LNCAP (cell line): ENCODE measurements at regions not wholly inside any gene's neighbourhood (a gene's known extent, or its start where the extent isn't known, plus 50 kb on each side); places are given as distances from the start of the nearest gene placed in this dataset.
A peak's percentile ranks its signal among the peaks of the same experiment; 100 is the strongest.

Source experiments
- CTCF ChIP-seq: fragments of 450-650 bp; IDR thresholded peaks from 2 replicates; pipeline ENCODE4 v1.5.1; 2017; ENCODE audit warnings: mild to moderate bottlenecking

DNA sequence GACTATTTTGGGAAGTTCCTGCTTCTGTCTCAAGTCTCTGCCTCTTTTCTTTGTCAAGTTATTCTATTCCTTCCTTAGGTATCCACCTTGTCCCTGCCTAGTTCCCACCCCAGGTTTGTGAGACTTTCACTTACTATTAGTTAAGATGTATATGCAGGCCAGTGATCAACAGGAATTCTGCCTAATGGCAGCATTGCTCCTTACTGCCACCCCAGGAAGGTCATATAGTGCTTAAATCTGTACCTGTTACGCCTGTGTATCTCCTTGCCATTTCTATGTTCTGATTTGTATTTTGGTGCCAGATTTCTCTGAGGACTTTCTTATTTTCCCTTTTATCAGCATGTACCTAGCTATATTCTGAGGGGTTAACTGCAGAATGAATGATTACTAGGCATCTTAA is 746.0 kb upstream of the TMEFF2 start:
- 0 out of 2 replicates have a peak, but pooled peaks have one; percentile 14 for TF ChIP-seq CTCF

DNA sequence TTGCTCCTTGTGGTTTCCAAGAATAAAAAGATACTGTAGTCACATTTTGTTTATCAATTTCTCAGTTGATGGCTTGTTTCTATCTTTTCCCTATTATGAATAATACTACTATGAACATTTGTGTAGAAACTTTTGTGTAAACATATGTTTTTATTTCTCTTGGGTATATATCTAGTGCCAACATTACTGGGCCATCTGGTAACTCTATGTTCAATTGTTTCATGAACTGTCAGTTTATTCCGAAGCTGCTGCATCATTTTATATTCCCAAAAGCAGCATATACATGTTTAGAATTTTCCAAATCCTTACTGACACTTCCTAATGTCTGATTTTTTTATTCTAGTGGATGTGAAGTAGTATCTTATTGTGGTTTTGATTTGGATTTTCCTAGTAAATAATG is 737.6 kb upstream of the TMEFF2 start:
- no peak for TF ChIP-seq CTCF

DNA sequence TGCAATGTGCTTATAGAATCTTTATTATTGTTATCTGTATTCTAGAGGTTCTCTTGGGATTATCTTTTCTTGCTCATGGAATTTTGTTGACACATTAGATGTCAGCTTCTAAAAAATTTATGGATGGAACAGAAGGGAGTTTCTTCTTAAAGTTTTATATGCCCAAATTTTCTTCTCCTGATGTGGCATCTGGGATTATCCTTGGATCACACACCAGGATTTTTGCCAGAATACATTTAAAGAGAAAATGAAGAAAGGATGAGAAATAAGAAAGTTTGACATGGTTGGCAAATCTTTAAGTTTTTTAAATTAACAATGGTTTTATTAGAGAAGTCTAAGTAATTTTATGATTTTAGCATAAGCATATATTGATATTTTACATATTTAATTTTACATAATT is 706.7 kb upstream of the TMEFF2 start:
- TF ChIP-seq CTCF: no peak

- TF ChIP-seq CTCF: no peak
These were observed 704.7 kb upstream of the TMEFF2 start for GRCh38 chr2:192899466-192899865.

DNA sequence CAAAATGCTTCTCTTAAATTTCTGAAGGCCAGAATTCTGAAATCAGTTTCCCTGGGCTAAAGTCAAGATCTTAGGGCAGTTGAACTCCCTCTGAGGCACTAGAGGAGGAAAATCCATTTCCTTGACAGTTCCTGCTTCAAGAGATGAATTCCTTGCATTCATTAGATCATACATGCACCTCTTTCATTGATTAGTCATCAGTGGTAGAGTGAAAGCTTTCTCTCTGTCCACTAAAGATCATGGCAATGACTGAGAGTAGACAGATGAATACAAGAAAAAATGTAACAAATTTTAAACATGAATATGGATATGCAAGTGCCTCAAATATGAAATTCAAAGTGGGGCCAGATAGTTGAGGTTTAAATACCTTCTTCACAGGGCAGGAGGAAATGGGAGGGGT is 693.4 kb upstream of the TMEFF2 start:
- TF ChIP-seq CTCF: no peak

DNA sequence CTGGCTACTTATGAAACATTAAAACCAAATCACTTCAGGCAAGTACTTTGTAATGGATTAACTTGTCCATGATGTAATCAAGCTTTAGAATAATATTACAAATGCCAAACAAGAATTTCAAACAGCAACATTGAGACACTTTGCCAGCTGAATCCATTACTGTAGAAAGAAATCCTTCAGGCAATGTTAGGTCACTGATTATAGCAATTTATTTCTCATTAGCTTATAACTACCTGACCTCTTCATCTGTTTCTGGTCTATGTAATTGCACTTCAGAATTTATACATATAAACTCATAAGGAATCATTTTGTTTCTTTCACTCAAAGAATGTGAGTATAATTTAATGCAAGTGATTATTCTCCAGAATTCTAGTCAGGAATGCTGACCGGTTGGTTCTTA is 692.6 kb upstream of the TMEFF2 start:
- no peak for TF ChIP-seq CTCF

DNA sequence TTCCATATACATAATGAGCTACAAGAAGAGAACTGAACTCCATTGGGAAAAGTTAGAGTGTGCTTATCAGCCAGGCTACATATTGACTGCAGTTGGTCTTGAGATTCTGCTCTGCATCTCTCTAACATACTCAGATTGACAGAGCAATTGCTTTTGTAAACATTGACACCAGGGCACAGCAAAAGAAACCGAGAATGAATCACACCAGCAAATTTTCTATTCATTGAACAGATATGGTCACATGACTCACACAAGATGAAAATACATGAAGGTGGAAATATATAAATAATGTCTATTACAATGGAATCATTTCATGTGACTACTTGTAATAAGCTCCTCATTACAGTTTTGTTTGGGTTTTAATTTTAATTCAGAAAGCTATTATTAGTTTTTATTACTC is 691.9 kb upstream of the TMEFF2 start:
- TF ChIP-seq CTCF: no peak

DNA sequence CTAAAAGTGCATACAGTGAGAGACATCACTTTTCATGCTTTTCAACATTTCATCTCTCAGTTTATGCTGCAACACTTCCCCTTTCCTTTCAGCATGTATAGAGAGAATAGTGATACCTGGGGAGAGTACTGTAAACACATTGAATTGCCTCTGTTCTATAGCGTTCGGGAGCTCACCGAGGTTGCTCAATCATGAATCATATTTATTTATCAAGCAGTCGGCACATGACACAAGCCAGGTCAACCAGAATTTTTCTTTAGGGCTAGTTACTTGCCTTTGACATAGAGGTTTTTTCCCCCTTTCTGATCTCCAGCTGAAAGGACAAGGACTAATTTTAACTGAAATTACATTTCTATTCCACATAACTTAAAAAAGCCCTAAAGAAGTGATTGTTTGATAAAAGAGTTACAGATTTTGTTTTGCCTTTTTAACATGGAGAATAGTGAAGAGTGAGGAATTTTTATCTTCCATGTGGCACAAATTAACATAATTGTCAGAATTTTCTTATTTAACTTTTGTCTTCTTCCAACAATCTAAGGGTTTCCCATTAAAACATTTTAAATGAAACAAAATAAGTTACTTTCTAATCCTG is 690.9 kb upstream of the TMEFF2 start:
- no peak for TF ChIP-seq CTCF
